GM19035 (cell line): ENCODE measurements at regions not wholly inside any gene's neighbourhood (a gene's known extent, or its start where the extent isn't known, plus 50 kb on each side); places are given as distances from the start of the nearest gene placed in this dataset.

Experiments used
- ATAC-seq: cut with Tn5 transposase; IDR thresholded peaks from one replicate; pipeline ENCODE4 v1.9.1; 2021; ENCODE audit not compliant: unreplicated experiment

- no peak for ATAC-seq
These were observed 328.3 kb upstream of the MPDZ start for GRCh38 chr9:13607481-13608441.

DNA sequence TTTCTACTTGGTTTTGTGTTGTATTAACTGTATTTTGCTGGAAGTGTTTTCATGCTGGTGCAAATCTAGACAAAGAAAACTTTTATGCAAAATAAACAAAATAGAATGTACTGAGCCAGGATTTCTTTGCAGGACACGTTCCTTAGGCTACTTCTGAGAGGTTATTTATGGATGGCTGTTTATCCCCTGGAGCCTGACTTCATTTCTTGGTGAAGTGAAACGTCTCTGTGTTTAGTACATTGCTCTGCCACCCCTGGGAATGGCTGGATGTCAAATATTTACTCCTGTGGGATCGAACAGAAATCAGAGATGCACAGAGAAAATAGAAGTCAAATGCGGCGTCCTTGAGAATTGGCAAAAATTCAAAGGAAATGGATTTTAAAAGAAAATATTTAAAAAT, 327.1 kb upstream of the MPDZ start:
- no peak for ATAC-seq

DNA sequence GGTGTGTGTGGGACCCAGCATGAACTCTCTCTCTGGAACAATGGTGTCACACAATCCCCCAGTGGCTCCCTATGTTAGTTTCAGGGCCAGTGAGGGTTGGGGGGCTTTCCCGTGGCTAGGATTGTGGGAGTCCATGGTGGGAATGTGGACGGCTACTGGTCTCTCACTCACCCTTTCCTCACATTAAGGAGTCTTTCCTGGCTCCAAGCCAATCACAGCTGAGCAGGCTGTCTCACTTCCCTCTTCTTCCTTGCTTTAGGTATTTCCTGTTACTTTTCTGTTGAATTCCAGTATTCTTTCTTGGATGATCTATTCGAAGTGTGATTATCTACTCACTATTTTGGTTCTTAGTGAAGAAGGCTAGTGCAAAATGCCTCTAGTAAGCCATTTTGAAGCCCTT, 324.4 kb upstream of the MPDZ start:
- no peak for ATAC-seq

GRCh38 chr9:13598738-13599137, 319.2 kb upstream of the MPDZ start:
- ATAC-seq, result no peak

- no peak for ATAC-seq
These were observed 317.9 kb upstream of the MPDZ start for GRCh38 chr9:13597427-13597826.

DNA sequence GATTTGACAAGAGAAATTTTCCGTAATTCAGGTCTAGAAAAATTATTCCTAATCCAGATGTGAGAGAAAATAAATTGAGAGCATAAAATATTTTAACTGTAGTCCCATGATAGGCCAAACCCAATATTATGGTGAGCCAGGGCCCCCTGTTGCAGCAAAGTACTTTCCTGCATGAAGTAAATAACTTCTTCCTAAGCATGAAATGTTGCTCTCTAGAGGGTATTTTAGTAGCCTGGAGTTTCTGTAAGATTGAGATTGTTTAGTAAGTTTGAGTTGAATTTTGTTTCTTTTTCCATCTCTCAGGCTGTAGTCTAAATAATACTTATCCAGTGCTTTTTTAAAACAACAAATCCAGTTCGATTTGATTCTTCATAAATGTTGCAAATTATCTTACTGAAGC, 317.5 kb upstream of the MPDZ start:
- ATAC-seq, result no peak

- no peak for ATAC-seq
These were observed 317.0 kb upstream of the MPDZ start for GRCh38 chr9:13596383-13596970.

DNA sequence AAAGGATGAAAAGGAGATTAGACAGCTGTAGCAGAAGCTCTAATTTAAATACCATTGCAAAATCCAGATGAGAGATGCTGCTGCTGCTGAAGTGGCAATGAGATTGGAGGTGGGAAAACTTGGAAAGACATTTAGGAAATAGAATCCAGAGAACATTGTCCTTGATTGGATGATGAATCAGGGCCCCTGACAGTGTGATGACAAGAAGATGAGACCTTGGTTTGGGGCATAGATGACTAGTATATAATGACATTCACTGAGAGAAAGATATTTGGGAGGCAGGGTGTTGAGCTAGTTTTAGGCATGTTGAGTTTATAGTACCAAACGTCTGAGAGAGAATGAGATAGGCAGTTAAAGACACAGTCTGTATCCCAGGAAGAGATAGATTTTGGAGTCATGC, 311.5 kb upstream of the MPDZ start:
- ATAC-seq, result no peak

GRCh38 chr9:13589034-13589737, 309.7 kb upstream of the MPDZ start:
- ATAC-seq, result no peak

- ATAC-seq, result no peak
These were observed 308.9 kb upstream of the MPDZ start for GRCh38 chr9:13588151-13589033.

DNA sequence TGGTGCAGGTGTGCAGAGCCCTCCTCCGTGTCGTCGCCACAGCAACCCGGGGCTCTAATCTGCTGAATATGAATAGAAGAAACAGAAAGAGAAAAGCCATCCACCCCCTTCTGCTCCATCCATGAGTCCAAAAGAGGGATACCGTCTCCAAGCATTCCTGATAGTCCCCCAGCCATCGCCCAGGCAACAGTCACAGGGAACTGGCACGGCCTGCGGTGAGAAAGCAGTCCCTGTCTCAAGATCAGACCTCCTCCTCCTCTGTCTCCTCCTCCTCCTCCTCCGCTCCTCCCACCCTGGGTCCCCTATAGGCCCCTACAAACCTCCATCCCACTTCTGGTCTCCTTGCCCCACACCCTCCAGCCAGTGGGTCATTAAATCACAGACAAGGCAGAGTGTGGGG, 308.1 kb upstream of the MPDZ start:
- no peak for ATAC-seq

GRCh38 chr9:13586587-13587374, 307.3 kb upstream of the MPDZ start:
- ATAC-seq, result no peak

- ATAC-seq, result no peak
These were observed 301.3 kb upstream of the MPDZ start for GRCh38 chr9:13580760-13581159.

DNA sequence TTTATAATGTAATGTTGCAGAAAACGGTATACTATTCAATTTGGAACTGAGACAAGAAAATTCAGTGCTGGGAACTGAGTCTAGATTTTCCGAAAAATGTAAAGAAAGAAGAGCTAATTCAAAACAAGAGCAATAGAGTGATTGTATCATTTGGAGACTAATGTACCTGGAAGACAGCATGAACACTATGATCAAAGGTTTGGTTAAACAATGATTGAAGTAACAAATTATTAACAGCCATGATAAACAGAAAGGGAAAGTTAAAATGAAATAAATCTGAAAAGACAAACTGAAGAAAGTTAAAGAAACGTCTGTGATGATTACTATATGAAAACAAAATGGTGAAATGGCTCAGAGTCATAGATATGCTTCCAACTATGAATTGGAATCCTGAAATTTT, 300.6 kb upstream of the MPDZ start:
- ATAC-seq, result no peak

- no peak for ATAC-seq
These were observed 296.6 kb upstream of the MPDZ start for GRCh38 chr9:13576101-13576500.

DNA sequence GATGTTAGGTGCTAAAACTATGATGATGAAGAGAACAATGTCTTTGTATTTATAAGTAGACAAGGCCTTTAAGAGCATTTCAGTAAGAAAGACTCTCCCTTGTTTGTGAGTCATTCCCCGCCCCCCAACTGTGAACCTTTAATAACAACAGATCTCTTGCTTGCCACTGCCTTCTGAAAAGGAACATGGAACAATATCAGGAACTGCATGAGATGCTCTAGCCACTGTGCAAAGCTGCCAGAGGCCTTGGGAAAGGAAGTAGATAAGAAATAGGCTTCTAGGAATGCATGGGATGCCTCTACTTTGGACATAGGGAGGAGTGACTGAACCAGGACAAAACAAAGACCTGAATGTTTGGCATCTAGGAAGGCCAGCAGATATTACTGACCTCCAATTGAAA, 296.1 kb upstream of the MPDZ start:
- ATAC-seq, result no peak

GRCh38 chr9:13570068-13570974, 290.8 kb upstream of the MPDZ start:
- no peak for ATAC-seq

GRCh38 chr9:13569602-13570067, 290.1 kb upstream of the MPDZ start:
- no peak for ATAC-seq
